HG02884 (cell line): ENCODE measurements at regions not wholly inside any gene's neighbourhood (a gene's known extent, or its start where the extent isn't known, plus 50 kb on each side); places are given as distances from the start of the nearest gene placed in this dataset.

ENCODE experiments used
- ATAC-seq: cut with Tn5 transposase; IDR thresholded peaks from one replicate; pipeline ENCODE4 v1.9.1; 2021; ENCODE audit warnings: mild to moderate bottlenecking, moderate library complexity; ENCODE audit not compliant: unreplicated experiment

GRCh38 chr4:187175197-187175596 is 451.5 kb upstream of the FAT1 start:
- no peak for ATAC-seq

GRCh38 chr4:187176261-187176910 is 452.7 kb upstream of the FAT1 start:
- no peak for ATAC-seq

GRCh38 chr4:187178084-187178483 is 454.4 kb upstream of the FAT1 start:
- ATAC-seq, result no peak

DNA sequence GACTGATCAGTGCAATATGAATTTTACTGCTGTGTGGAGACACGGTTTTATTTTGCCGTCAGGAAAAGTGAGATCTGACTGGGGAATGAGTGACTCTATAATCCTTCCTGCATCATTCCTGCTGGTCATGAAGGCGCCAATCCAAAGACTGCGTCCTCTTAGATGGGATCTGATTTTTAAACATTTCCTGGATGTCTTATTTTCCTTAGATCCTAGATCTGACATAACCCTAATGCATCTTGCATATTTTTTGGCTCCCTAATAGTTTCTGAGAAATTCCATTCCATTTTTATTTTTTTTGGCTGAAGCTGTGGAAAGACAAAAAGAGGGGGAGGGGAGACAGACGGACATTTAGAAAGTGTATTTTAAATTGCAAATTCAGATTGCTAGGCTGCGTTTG is 454.9 kb upstream of the FAT1 start:
- ATAC-seq, result no peak

DNA sequence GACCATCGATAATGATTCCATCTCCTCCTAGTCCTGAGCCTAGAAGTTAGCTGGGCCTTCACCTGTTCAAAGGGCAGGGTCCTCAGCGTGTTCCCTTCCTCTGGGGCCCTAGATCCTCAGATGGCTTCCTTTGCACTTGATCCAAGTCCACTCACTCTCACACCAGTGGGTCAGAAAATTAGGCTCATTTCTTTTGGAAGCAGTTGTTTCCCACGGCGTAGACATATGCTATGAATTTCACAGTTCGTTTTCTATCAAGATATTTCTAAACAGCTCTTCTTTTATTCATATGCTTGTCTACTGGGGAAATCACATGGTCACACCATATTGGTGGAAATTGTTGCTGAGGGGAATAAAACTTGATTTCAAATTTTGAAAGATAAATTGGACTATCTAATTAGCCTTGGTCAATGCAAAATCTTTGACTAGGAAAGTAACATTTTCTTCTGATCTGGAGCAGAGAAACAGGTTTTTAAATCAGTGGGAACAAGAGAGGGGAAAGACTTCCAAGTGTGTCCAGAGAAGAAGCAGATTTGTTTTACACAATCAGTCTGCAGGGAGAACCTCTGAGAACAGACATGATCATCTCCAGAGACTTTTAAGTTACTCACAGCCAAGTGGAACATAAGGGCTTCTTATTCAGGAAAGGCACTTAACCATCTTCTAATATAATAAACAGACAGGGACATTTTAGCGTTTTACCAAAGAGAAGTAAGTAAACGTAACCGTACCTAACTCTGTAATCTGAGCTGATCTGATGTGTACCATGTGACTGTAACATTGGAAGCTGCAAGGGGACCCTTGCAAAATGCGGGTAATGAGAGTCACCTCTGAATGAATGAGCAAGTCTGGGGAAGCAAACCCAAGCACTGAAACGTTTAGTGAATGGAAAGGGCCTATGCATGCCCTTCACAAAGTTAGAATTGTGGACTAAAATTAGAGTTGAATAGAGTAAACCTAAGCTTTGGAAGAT is 455.7 kb upstream of the FAT1 start:
- no peak for ATAC-seq

DNA sequence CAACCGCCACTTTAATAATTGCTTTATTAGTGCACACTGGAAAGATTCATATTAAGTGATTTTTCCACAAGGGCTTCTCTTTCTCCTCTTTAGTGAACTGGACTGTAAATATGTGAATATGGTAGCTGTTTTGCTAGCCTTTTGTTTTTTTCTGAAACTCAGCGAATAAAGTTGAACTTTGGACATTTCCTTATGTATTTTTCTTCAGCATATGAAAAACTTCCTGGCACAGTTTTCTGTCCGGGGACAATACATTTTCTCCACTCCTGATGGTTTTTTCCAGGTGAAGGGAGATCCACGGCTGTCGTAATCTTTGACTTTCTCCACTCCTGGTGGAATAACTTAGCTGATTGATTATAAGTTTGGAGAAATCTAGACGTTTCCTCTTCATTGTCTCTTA is 457.4 kb upstream of the FAT1 start:
- ATAC-seq, result no peak

DNA sequence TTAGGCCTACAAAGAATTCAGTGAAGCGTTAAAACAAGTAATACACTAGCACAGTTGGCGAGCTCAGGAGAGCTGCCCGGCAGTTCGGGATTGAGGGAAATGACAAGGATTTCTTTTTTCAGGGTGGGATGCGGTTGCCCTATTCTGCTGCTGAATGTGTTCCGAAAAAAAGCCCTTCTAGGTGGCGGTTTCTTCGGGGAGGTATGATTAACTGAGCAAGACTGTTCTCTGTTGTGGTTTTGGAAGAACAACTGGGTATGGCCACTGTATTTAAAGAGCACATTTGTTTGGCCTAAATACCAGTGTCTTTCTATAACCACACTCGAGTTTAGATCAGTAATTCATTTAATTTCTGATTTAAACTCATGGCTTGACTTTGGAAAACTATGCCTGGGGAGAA is 459.7 kb upstream of the FAT1 start:
- ATAC-seq, result no peak

- ATAC-seq, result no peak
These were observed 460.2 kb upstream of the FAT1 start for GRCh38 chr4:187183826-187184225.

GRCh38 chr4:187184508-187184907 is 460.9 kb upstream of the FAT1 start:
- no peak for ATAC-seq

DNA sequence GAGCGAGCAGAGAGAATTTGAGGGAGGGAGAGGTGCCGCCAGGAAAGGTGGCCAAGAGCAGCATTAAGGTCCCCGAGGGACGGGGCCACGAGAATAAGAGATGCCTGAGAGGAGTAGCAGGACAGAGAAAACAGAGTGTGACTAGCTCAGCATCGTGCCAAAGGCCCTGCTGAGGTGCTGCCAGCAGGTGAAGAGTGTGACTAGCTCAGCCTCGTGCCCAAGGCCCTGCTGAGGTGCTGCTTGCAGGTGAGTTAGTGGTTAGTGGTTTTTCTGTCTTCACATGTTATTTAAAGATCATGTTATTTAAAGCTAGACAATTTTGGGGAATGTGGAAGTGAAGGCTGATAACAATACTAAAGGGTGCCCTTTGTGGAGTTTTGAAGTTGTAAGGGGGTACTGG is 464.5 kb upstream of the FAT1 start:
- ATAC-seq, result no peak

DNA sequence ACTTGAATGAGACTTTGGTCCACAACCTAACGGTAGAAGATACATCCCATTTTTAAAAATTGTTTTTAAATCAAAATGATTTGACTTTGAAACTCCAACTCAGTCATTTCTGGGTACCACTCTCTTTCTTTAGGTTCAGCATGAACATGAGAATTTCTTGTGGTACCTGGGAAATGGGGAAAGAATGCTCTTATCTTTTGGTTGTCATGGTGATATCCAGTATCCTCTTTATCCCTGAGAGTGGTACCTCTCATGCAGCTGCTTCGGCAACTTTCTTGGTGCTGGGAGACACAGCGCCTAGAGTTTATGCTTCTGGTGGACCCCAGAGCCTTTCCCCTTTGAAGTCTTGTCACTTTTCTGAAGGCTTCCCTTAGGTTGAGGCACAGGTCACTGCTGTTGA is 465.1 kb upstream of the FAT1 start:
- ATAC-seq, result no peak

DNA sequence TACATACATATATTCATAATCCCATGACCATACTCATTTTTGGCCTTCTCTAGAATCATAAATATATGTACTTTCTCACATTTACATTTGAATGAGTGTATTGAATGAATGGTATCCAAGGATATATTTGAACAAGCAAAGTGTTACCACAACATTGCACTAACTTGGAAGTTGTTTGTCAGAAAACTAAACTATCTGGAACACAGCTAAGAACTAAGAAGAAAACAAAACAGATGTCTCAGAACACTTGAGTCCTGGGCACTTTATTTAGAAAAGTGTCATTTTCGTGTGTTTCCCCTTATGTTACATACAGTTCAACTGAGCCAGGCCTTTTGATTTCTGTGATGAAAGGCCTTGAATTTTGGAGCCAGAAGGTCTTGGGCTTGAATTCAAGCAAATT is 466.7 kb upstream of the FAT1 start:
- no peak for ATAC-seq

- ATAC-seq, result no peak
These were observed 468.0 kb upstream of the FAT1 start for GRCh38 chr4:187191676-187192075.

GRCh38 chr4:187192266-187192665 is 468.6 kb upstream of the FAT1 start:
- ATAC-seq, result no peak

DNA sequence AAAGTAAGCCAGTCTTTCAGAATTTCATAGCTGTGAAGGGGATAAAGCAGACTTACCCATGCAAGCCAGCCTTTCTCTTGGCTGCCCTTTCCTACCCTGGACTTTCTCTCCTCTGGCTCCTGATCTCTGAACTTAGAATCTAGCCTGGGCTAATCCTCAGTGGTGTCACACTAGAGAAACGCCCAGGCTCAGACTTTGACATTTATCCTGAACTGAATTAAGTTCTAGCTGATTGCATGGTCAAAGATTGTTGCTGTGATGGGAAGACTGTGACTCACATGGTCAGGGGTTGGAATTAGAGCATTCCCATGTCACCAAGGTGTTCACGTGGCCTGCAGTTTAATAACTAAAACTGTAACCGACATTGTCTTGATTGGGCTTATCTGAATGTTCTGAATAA is 469.5 kb upstream of the FAT1 start:
- ATAC-seq, result no peak

- no peak for ATAC-seq
These were observed 480.8 kb upstream of the FAT1 start for GRCh38 chr4:187204389-187204918.

DNA sequence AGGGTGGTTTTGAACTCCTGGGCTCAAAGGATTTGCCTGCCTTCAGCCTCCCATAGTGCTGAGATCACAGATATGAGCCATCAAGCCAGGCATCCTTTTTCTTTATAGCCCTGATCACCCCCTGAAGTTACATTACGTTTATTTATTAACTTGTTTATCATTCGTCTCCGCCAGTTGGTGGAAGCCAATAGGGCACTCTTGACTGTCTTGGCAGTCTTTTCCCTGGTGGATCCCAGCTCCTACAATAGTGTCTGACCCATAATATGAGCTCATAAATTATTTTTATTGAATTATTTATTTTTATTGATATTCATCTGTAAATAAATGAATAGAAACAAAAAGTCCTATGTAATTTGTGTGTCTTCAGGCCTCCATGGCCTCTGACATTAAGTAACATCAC is 484.3 kb upstream of the FAT1 start:
- no peak for ATAC-seq

DNA sequence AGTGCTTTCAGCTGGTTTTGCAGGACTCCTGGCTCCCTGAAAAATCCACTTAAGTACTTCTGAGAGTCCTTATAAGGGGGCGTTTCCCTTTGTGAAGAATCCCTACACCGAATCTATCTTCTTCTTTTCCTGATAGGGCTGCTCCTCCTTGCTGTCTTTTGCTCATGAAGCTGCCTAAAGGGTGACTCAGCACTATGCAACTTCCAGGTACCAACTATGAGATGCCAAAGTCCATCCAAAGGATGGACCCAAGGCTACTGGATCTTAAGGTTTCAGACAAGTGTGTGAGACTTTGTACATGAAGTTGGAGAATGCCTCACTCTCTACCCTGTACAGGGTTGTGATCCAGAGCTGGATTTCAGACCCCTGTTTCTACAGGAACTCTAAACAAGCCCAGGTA is 485.0 kb upstream of the FAT1 start:
- ATAC-seq, result no peak

GRCh38 chr4:187209921-187210613 is 486.4 kb upstream of the FAT1 start:
- no peak for ATAC-seq

GRCh38 chr4:187212446-187213080 is 488.9 kb upstream of the FAT1 start:
- ATAC-seq, result no peak

- no peak for ATAC-seq
These were observed 491.8 kb upstream of the FAT1 start for GRCh38 chr4:187215438-187215837.
